ENCODE measurements at regions not wholly inside any gene's neighbourhood (a gene's known extent, or its start where the extent isn't known, plus 50 kb on each side); places are given as distances from the start of the nearest gene placed in this dataset.

DNA sequence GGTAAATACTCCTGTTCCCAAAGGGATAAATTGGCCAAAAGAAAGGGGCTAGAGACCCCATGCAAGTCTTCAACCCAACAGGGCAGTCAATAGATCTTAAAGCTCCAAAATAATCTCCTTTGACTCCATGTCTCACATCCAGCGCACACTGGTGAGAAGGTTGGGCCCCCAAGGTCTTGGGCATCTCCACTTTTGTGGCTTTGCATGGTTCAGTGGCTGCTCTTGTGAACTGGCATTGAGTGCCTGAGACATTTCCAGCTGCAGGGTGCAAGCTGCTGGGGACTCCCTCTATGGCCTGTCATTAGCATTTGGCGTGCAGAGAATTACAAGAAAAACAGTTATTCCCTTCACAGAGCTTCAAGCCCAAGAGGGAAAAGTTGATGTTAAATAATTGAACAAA, 224.7 kb downstream of the MTRR start:
- CTCF ChIA-PET: no interaction called here
- Histone ChIP-seq H4K20me1 (replicated peaks; ENCODE audit: control insufficient read depth, extremely low read depth, insufficient read depth, low read length) (no peaks in the 10 kb centered on the region), H3K4me2 (ENCODE audit: insufficient read depth, low read length) (no peak overlapping the region), H2AFZ (ENCODE audit: low read depth, low read length) (no peak overlapping the region), H3K27ac (ENCODE audit: insufficient read depth, low read depth, low read length) (no peak overlapping the region), H3K27me3 (ENCODE audit: control insufficient read depth in 2 of 2, insufficient read depth in 2 of 2, low read length in 2 of 2) (no peaks in the 10 kb centered on the region), H3K79me2 (ENCODE audit: control insufficient read depth, insufficient read depth, low read length) (no peaks in the 10 kb centered on the region), H3K9ac (replicated peaks; ENCODE audit: extremely low read depth, insufficient read depth, low read length) (no peak overlapping the region), H3K4me3 (replicated peaks in 1 of 3; ENCODE audit: insufficient read depth in 1 of 3, low read depth in 1 of 3, low read length in 3 of 3) (no peak overlapping the region), H3K9me1 (replicated peaks; ENCODE audit: control insufficient read depth, extremely low read depth, insufficient read depth, low read length) (no peaks in the 10 kb centered on the region), H3K4me1 (ENCODE audit: control insufficient read depth, extremely low read depth, insufficient read depth, low read length) (no peaks in the 10 kb centered on the region), H3K36me3 (ENCODE audit: control insufficient read depth in 2 of 2, extremely low read depth in 1 of 2, insufficient read depth in 2 of 2, low read length in 2 of 2) (no peaks in the 10 kb centered on the region), H3K9me3 (replicated peaks; ENCODE audit: control insufficient read depth, insufficient read depth, low read length) (peaks cover 2% of the 10 kb centered on the region)
- intact Hi-C loops (cut with micrococcal nuclease) (no loop called here), dilution Hi-C loops (cut with MboI; ENCODE audit: extremely low pct_ligation_motif_present, low sequenced_read_pairs) (no loop called here)
- BruUV-seq (replicated peaks): no TSS peak
- DNase-seq (ENCODE audit: low read depth, low spot score) (no peak), FAIRE-seq (no peak)
- TF ChIP-seq, protein P1, sequence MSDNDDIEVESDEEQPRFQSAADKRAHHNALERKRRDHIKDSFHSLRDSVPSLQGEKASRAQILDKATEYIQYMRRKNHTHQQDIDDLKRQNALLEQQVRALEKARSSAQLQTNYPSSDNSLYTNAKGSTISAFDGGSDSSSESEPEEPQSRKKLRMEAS (IDR thresholded peaks at IDR 0.05; ENCODE audit: insufficient read depth, insufficient read length): no peak
- TF ChIP-seq, protein P2, sequence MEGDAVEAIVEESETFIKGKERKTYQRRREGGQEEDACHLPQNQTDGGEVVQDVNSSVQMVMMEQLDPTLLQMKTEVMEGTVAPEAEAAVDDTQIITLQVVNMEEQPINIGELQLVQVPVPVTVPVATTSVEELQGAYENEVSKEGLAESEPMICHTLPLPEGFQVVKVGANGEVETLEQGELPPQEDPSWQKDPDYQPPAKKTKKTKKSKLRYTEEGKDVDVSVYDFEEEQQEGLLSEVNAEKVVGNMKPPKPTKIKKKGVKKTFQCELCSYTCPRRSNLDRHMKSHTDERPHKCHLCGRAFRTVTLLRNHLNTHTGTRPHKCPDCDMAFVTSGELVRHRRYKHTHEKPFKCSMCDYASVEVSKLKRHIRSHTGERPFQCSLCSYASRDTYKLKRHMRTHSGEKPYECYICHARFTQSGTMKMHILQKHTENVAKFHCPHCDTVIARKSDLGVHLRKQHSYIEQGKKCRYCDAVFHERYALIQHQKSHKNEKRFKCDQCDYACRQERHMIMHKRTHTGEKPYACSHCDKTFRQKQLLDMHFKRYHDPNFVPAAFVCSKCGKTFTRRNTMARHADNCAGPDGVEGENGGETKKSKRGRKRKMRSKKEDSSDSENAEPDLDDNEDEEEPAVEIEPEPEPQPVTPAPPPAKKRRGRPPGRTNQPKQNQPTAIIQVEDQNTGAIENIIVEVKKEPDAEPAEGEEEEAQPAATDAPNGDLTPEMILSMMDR (IDR thresholded peaks at IDR 0.05; ENCODE audit: extremely low read depth in 1 of 2, insufficient read depth in 1 of 2, low read depth in 1 of 2, low read length in 2 of 2): no peak
- TF ChIP-seq POLR2A (IDR thresholded peaks at IDR 0.05; ENCODE audit: low read depth, low read length) (no peak), JUN (IDR thresholded peaks at IDR 0.05; ENCODE audit: borderline replicate concordance, insufficient read depth, insufficient read length, low read depth) (no peak), MYC (IDR thresholded peaks at IDR 0.05; ENCODE audit: low read depth, low read length) (no peak), POLR2AphosphoS5 (IDR thresholded peaks at IDR 0.05; ENCODE audit: insufficient read depth, low read depth, low read length) (no peak), FOS (IDR thresholded peaks at IDR 0.05; ENCODE audit: borderline replicate concordance, insufficient read depth, low read length) (no peak), GATA2 (IDR thresholded peaks at IDR 0.05; ENCODE audit: insufficient read depth, insufficient read length, low read depth, low read length) (no peak)
- POLR2A ChIA-PET: no interaction called here

Measured in endothelial cell of umbilical vein (primary cell).